H9 (cell line): ENCODE measurements at regions not wholly inside any gene's neighbourhood (a gene's known extent, or its start where the extent isn't known, plus 50 kb on each side); places are given as distances from the start of the nearest gene placed in this dataset.

Experiments used
- DNase-seq: peaks from one replicate; pipeline ENCODE4 v3.0.0-alpha.2; 2017
- H2AFZ ChIP-seq: one replicate; pipeline ENCODE4 v1.6.1; 2013; ENCODE audit warnings: mild to moderate bottlenecking, low read length, control low read depth, moderate library complexity
- H2AK5ac ChIP-seq: 2 replicates; pipeline ENCODE4 v1.6.1; 2013; ENCODE audit warnings: low read length, control low read depth, mixed read lengths; ENCODE audit not compliant: insufficient read length
- H2BK120ac ChIP-seq: one replicate; pipeline ENCODE4 v1.6.1; 2013; ENCODE audit warnings: low read depth, mild to moderate bottlenecking, low read length, control low read depth, inconsistent platforms; ENCODE audit not compliant: poor library complexity, severe bottlenecking
- H2BK12ac ChIP-seq: 2 replicates; pipeline ENCODE4 v1.6.1; 2013; ENCODE audit warnings: low read length, control low read depth, mixed read lengths, low read depth; ENCODE audit not compliant: insufficient read length
- H2BK15ac ChIP-seq: 2 replicates; pipeline ENCODE4 v1.6.1; 2013; ENCODE audit warnings: low read depth, low read length, control low read depth
- H2BK20ac ChIP-seq: one replicate; pipeline ENCODE4 v1.6.1; 2013; ENCODE audit warnings: low read depth, mild to moderate bottlenecking, low read length, control low read depth, inconsistent platforms; ENCODE audit not compliant: poor library complexity, severe bottlenecking
- H2BK5ac ChIP-seq: 2 replicates; pipeline ENCODE4 v1.6.1; 2013; ENCODE audit warnings: low read length, control low read depth, mixed read lengths; ENCODE audit not compliant: insufficient read length
- H3K14ac ChIP-seq: 2 replicates; pipeline ENCODE4 v1.6.1; 2013; ENCODE audit warnings: low read length, control low read depth; ENCODE audit not compliant: insufficient read depth
- H3K18ac ChIP-seq: 2 replicates; pipeline ENCODE4 v1.6.1; 2013; ENCODE audit warnings: low read depth, mild to moderate bottlenecking, mixed read lengths, low read length, control low read depth; ENCODE audit not compliant: insufficient read length
- H3K23ac ChIP-seq: 2 replicates; pipeline ENCODE4 v1.6.1; 2013; ENCODE audit warnings: low read length, control low read depth, mixed read lengths, low read depth; ENCODE audit not compliant: insufficient read length
- H3K23me2 ChIP-seq: 2 replicates; pipeline ENCODE4 v1.6.1; 2013; ENCODE audit warnings: low read depth, mild to moderate bottlenecking, mixed read lengths, low read length, control low read depth; ENCODE audit not compliant: insufficient read length, poor library complexity, severe bottlenecking
- H3K27ac ChIP-seq: 2 replicates; pipeline ENCODE4 v1.5.1; 2013; ENCODE audit warnings: low read length, control low read depth, mixed read lengths, low read depth; ENCODE audit not compliant: insufficient read length
- H3K27me3 ChIP-seq: 2 replicates; pipeline ENCODE4 v1.6.1; 2013; ENCODE audit warnings: low read length, control low read depth, inconsistent platforms; ENCODE audit not compliant: insufficient read depth
- H3K4ac ChIP-seq: 2 replicates; pipeline ENCODE4 v1.6.1; 2013; ENCODE audit warnings: low read depth, mild to moderate bottlenecking, control low read depth, inconsistent platforms, low read length, moderate library complexity
- H3K4me1 ChIP-seq: 2 replicates; pipeline ENCODE4 v1.6.1; 2013; ENCODE audit warnings: low read length, control low read depth, inconsistent platforms; ENCODE audit not compliant: insufficient read depth
- H3K4me2 ChIP-seq: 2 replicates; pipeline ENCODE4 v1.6.1; 2013; ENCODE audit warnings: low read length, control low read depth, mixed read lengths; ENCODE audit not compliant: insufficient read length, insufficient read depth
- H3K56ac ChIP-seq: 2 replicates; pipeline ENCODE4 v1.6.1; 2013; ENCODE audit warnings: low read depth, mild to moderate bottlenecking, mixed read lengths, low read length, control low read depth; ENCODE audit not compliant: insufficient read length
- H3K79me1 ChIP-seq: 2 replicates; pipeline ENCODE4 v1.6.1; 2013; ENCODE audit warnings: low read depth, mild to moderate bottlenecking, moderate library complexity, low read length, control low read depth, inconsistent platforms; ENCODE audit not compliant: insufficient read depth, poor library complexity, severe bottlenecking
- H3K79me2 ChIP-seq: 2 replicates; pipeline ENCODE4 v1.6.1; 2013; ENCODE audit warnings: low read length, control low read depth, inconsistent platforms; ENCODE audit not compliant: insufficient read depth
- H3K9ac ChIP-seq: 2 replicates; pipeline ENCODE4 v1.6.1; 2013; ENCODE audit warnings: low read length, control low read depth, mixed read lengths; ENCODE audit not compliant: insufficient read length; ENCODE audit errors: extremely low read depth
- H3K9me3 ChIP-seq: one replicate; pipeline ENCODE4 v1.6.1; 2013; ENCODE audit warnings: low read depth, low read length, inconsistent platforms; ENCODE audit not compliant: control insufficient read depth
- H3T11ph ChIP-seq: one replicate; pipeline ENCODE4 v1.6.1; 2013; ENCODE audit warnings: mild to moderate bottlenecking, low read length, control low read depth, inconsistent platforms
- H4K20me1 ChIP-seq: one replicate; pipeline ENCODE4 v1.6.1; 2013; ENCODE audit not compliant: control insufficient read depth, insufficient read length, insufficient read depth
- H4K5ac ChIP-seq: 2 replicates; pipeline ENCODE4 v1.6.1; 2013; ENCODE audit warnings: low read depth, mild to moderate bottlenecking, mixed read lengths, low read length, control low read depth; ENCODE audit not compliant: insufficient read length
- H4K8ac ChIP-seq: replicated peaks from 2 replicates; pipeline ENCODE4 v1.6.1; 2013; ENCODE audit warnings: low read length, control low read depth, mixed read lengths, low read depth; ENCODE audit not compliant: insufficient read length
- H4K91ac ChIP-seq: 2 replicates; pipeline ENCODE4 v1.6.1; 2013; ENCODE audit warnings: low read depth, mild to moderate bottlenecking, moderate library complexity, mixed read lengths, low read length, control low read depth; ENCODE audit not compliant: insufficient read length
- H3K27ac Mint-ChIP-seq, 3 experiments: 2 replicates in 2 of 3; 3 replicates in 1 of 3; pipeline ENCODE4 v1.8.0; 2020 to 2021; ENCODE audit warnings: mixed read lengths in 3 of 3, mild to moderate bottlenecking in 1 of 3, moderate library complexity in 1 of 3
- H3K27me3 Mint-ChIP-seq: 2 replicates; pipeline ENCODE4 v1.8.0; 2021; ENCODE audit warnings: low read depth, mild to moderate bottlenecking, moderate library complexity, mixed read lengths
- H3K36me3 Mint-ChIP-seq, 3 experiments: 2 replicates in 2 of 3; 3 replicates in 1 of 3; pipeline ENCODE4 v1.8.0; 2020 to 2021; ENCODE audit warnings: low read depth in 3 of 3, mixed read lengths in 3 of 3; ENCODE audit not compliant: insufficient read depth in 1 of 3
- H3K4me1 Mint-ChIP-seq, 2 experiments: 2 replicates each; pipeline ENCODE4 v1.8.0; 2020; ENCODE audit warnings: mixed read lengths in 2 of 2
- H3K4me3 Mint-ChIP-seq, 2 experiments: 2 replicates in 1 of 2; 3 replicates in 1 of 2; pipeline ENCODE4 v1.8.0; 2020 to 2021; ENCODE audit warnings: mild to moderate bottlenecking in 2 of 2, mixed read lengths in 2 of 2, moderate library complexity in 1 of 2
- H3K9me3 Mint-ChIP-seq, 2 experiments: 2 replicates in 1 of 2; 3 replicates in 1 of 2; pipeline ENCODE4 v1.8.0; 2020; ENCODE audit warnings: mild to moderate bottlenecking in 2 of 2, mixed read lengths in 2 of 2, moderate library complexity in 1 of 2
- CTCF ChIP-seq: fragments of 200-600 bp; sonication (generic); conservative IDR thresholded peaks from 3 replicates; pipeline ENCODE4 v1.8.0; 2021; ENCODE audit warnings: antibody characterized with exemption, mild to moderate bottlenecking
- WGBS: extraction: QIAGEN DNeasy Blood & Tissue Kit; methylation state at CpG from one replicate; pipeline ENCODE4 v1.1.7; 2013; ENCODE audit warnings: missing lambda C conversion rate, low lambda C conversion rate, mixed read lengths; ENCODE audit not compliant: insufficient read length; ENCODE audit errors: extremely low coverage; 5-methylcytosine and 5-hydroxymethylcytosine counted together

DNA sequence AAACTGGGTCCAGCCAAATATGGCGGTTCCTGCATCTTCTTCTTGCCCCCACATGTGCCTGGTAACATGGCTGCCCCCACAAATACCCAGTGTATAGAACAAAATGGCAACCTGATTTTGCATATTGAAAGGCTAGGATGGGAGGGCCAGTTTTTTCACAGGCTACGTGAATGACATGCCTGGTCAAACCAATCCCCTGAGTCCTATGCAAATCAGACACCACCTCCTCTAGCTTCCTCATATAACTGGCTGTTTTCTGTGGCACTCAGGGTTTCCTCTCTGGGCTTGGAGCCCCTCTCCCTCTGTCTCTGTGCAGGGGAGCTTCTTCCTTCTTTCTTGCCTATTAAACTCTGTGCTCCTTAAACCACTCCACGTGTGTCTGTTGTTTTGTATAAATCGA is 372.1 kb downstream of the KIF16B start:
- no peak overlapping the region for H3K27ac ChIP-seq

More for the DNA sequence above, 372.1 kb downstream of the KIF16B start:
- Histone ChIP-seq H4K91ac (no peak overlapping the region), H3K18ac (no peak overlapping the region), H3T11ph (no peak overlapping the region), H3K4me2 (no peak overlapping the region), H3K23ac (no peak overlapping the region), H2BK12ac (no peak overlapping the region), H3K9me3 (no peaks in the 10 kb centered on the region), H2BK5ac (no peak overlapping the region), H3K27me3 (no peaks in the 10 kb centered on the region), H4K8ac (no peak overlapping the region), H3K4me1 (no peaks in the 10 kb centered on the region), H3K56ac (no peak overlapping the region), H4K5ac (no peak overlapping the region), H3K4ac (no peak overlapping the region), H2BK20ac (no peak overlapping the region), H2AK5ac (no peak overlapping the region), H3K79me1 (no peaks in the 10 kb centered on the region), H3K9ac (no peak overlapping the region), H2BK120ac (no peak overlapping the region), H2BK15ac (no peak overlapping the region), H2AFZ (no peak overlapping the region), H3K79me2 (no peaks in the 10 kb centered on the region), H3K14ac (no peak overlapping the region), H4K20me1 (no peaks in the 10 kb centered on the region), H3K23me2 (no peaks in the 10 kb centered on the region)
- Mint-ChIP-seq H3K27me3 (no peaks in the 10 kb centered on the region), H3K4me1 (no peaks in the 10 kb centered on the region), H3K36me3 (peaks cover 0 to 6% (median 0%) of the 10 kb centered on the region in 3 experiments; a peak in 3 of 7 replicates), H3K4me3 (no peak overlapping the region), H3K9me3 (peaks cover 5 to 8% of the 10 kb centered on the region in 2 experiments; a peak in 3 of 5 replicates), H3K27ac (no peak overlapping the region)
- DNase-seq: no peak
- WGBS: no CpG with 5 or more reads among the region's 4 CpGs
- no peak for TF ChIP-seq CTCF
